Endodermal cell (in vitro differentiated cells): ENCODE measurements at regions not wholly inside any gene's neighbourhood (a gene's known extent, or its start where the extent isn't known, plus 50 kb on each side); places are given as distances from the start of the nearest gene placed in this dataset.

ENCODE experiments used
- DNase-seq: peaks from one replicate; pipeline ENCODE4 v3.0.0-alpha.2; 2017
- H3K27ac ChIP-seq: 2 replicates; pipeline ENCODE4 v1.5.1; 2013; ENCODE audit warnings: mild to moderate bottlenecking, low read depth, low read length, moderate library complexity
- H3K27me3 ChIP-seq: 2 replicates; pipeline ENCODE4 v1.6.1; 2013; ENCODE audit warnings: mild to moderate bottlenecking, low read length, moderate library complexity; ENCODE audit not compliant: insufficient read depth, control insufficient read depth, poor library complexity, severe bottlenecking
- H3K36me3 ChIP-seq: 2 replicates; pipeline ENCODE4 v1.7.0; 2013; ENCODE audit warnings: mild to moderate bottlenecking, low read length, moderate library complexity; ENCODE audit not compliant: control insufficient read depth, insufficient read depth
- H3K4me1 ChIP-seq: one replicate; pipeline ENCODE4 v1.7.0; 2013; ENCODE audit warnings: low read length; ENCODE audit not compliant: control insufficient read depth, insufficient read depth
- H3K4me3 ChIP-seq: 2 replicates; pipeline ENCODE4 v1.5.1; 2013; ENCODE audit warnings: mild to moderate bottlenecking, low read length, moderate library complexity
- H3K9ac ChIP-seq: 2 replicates; pipeline ENCODE4 v1.6.1; 2013; ENCODE audit warnings: mild to moderate bottlenecking, low read length, moderate library complexity; ENCODE audit not compliant: poor library complexity, severe bottlenecking; ENCODE audit errors: extremely low read depth
- H3K9me3 ChIP-seq: 2 replicates; pipeline ENCODE4 v1.6.1; 2013; ENCODE audit warnings: mild to moderate bottlenecking, low read length, moderate library complexity; ENCODE audit not compliant: control insufficient read depth
- H3K27ac Mint-ChIP-seq: 2 replicates; pipeline ENCODE4 v1.8.0; 2020; ENCODE audit warnings: mixed read lengths
- H3K27me3 Mint-ChIP-seq: 2 replicates; pipeline ENCODE4 v1.8.0; 2021; ENCODE audit warnings: mild to moderate bottlenecking, mixed read lengths; ENCODE audit not compliant: insufficient read depth
- H3K36me3 Mint-ChIP-seq: 2 replicates; pipeline ENCODE4 v1.8.0; 2020; ENCODE audit warnings: low read depth, mixed read lengths
- H3K4me1 Mint-ChIP-seq: 2 replicates; pipeline ENCODE4 v1.8.0; 2020; ENCODE audit warnings: mixed read lengths
- H3K4me3 Mint-ChIP-seq: 2 replicates; pipeline ENCODE4 v1.8.0; 2020; ENCODE audit warnings: mild to moderate bottlenecking, moderate library complexity, mixed read lengths
- H3K9me3 Mint-ChIP-seq: 2 replicates; pipeline ENCODE4 v1.8.0; 2020; ENCODE audit warnings: mild to moderate bottlenecking, mixed read lengths
- CTCF ChIP-seq: fragments of 200-600 bp; sonication (generic); conservative IDR thresholded peaks from 2 replicates; pipeline ENCODE4 v1.5.0; 2021; ENCODE audit warnings: antibody characterized with exemption, mild to moderate bottlenecking
- WGBS, 2 experiments: methylation state at CpG; one replicate each; pipeline versions ENCODE4 v1.1.5 to v1.1.7; 2013; ENCODE audit warnings: missing lambda C conversion rate in 2 of 2, mixed read lengths in 1 of 2; ENCODE audit not compliant: insufficient coverage in 1 of 2, insufficient read length in 1 of 2; 5-methylcytosine and 5-hydroxymethylcytosine counted together

DNA sequence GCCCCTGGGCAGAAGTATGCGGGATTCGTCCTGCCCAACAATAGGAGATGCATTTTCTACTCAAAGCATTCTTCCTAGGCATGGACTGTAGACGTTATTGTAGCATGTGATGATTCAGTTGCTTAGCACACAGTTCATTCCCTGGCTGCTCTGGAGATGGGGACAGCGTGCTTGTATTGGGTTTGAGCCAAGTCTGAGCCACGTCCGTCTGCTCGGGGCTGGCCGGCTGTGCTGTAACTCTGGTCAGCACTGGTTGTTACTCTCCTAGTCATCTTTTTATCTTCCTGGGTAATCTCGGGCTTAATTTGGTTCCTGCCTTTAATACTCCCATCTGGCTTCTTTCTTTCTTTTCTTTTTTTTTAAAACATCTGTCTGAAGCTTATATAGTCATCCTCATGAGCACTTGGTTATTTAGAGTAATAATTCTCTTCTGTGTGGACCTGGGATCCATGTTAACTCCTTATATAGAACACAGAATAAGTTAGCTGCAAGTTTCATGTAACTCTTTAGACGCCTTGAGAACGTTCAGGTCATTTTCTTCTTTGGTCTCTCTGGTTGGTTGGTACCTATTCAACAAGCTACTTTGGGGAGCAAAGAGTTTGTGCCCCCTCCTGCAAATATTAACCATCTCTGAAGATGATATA, 118.8 kb upstream of the RPS23 start:
- Histone ChIP-seq H3K27ac (no peak overlapping the region), H3K9ac (no peak overlapping the region), H3K9me3 (no peaks in the 10 kb centered on the region), H3K27me3 (no peaks in the 10 kb centered on the region), H3K4me1 (no peaks in the 10 kb centered on the region), H3K36me3 (no peaks in the 10 kb centered on the region), H3K4me3 (no peak overlapping the region)
- TF ChIP-seq CTCF, result no peak
- Mint-ChIP-seq H3K4me3 (no peak overlapping the region), H3K4me1 (no peaks in the 10 kb centered on the region), H3K27me3 (no peaks in the 10 kb centered on the region), H3K36me3 (no peaks in the 10 kb centered on the region), H3K9me3 (no peaks in the 10 kb centered on the region), H3K27ac (no peak overlapping the region)
- 76 to 80% methylated on average over 10 to 11 of the region's 11 CpGs for WGBS, 2 experiments
- no peak for DNase-seq

DNA sequence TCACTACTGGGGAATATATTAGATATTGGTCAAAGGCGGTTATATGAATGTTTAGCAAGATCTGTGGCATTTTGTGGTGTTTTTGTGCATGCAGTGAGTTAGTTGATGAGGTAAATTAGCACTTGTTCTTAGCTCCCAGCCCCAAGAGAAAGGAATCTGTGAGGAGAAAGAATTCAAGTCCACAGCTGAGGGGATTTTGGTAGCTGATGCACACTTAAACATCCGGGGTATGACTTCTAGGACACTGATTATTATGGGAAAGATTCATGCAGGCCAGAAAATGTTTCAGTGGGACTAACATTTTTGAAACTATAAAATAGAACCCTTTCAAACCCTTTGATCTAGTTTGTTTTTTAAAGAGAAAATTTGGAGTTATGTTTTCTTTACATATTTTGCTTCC, 118.2 kb upstream of the RPS23 start:
- no peak overlapping the region for H3K27ac Mint-ChIP-seq
- Histone ChIP-seq H3K27me3 (no peaks in the 10 kb centered on the region), H3K27ac (no peak overlapping the region), H3K4me1 (no peaks in the 10 kb centered on the region), H3K4me3 (no peak overlapping the region), H3K9ac (no peak overlapping the region), H3K9me3 (no peaks in the 10 kb centered on the region), H3K36me3 (no peaks in the 10 kb centered on the region)
- H3K9me3 Mint-ChIP-seq, result no peaks in the 10 kb centered on the region
- no peak for DNase-seq
- no peak for TF ChIP-seq CTCF
- no peak overlapping the region for H3K4me3 Mint-ChIP-seq
- H3K36me3 Mint-ChIP-seq, result no peaks in the 10 kb centered on the region
- WGBS, 2 experiments, result 91% methylated on average over 2 of the region's 2 CpGs; no CpG with 5 or more reads in 1 of the 2 experiments
- H3K4me1 Mint-ChIP-seq, result no peaks in the 10 kb centered on the region
- H3K27me3 Mint-ChIP-seq, result no peaks in the 10 kb centered on the region

DNA sequence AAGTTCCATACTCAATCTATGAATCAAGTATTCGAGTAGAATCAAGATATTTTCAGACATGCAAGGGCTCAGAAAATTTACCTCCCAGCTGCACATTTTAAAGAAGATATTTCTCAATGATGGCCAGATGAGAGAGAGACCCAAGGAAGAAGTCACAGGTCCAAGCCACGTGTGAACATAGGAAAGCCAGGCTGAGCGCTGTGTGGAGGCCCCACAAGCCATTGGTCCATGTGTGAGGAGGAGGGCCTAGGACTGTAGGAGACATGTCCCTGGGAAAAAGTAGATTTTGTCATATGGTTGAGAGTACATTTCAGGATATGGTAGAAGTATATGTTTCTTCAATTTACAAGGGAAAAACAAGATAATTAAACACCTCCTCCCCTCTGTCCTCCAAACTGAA, 115.8 kb upstream of the RPS23 start:
- Mint-ChIP-seq H3K27ac (no peak overlapping the region), H3K27me3 (peaks cover 2% of the 10 kb centered on the region), H3K36me3 (no peaks in the 10 kb centered on the region), H3K4me1 (peaks cover under 1% of the 10 kb centered on the region), H3K9me3 (no peaks in the 10 kb centered on the region), H3K4me3 (no peak overlapping the region)
- WGBS, 2 experiments, result 88 to 96% methylated on average over 2 to 3 of the region's 3 CpGs
- no peak overlapping the region for H3K4me3 ChIP-seq
- no peak overlapping the region for H3K9ac ChIP-seq
- no peaks in the 10 kb centered on the region for H3K27me3 ChIP-seq
- DNase-seq, result no peak
- H3K27ac ChIP-seq, result no peak overlapping the region
- no peaks in the 10 kb centered on the region for H3K4me1 ChIP-seq
- no peaks in the 10 kb centered on the region for H3K36me3 ChIP-seq
- H3K9me3 ChIP-seq, result no peaks in the 10 kb centered on the region
- no peak for TF ChIP-seq CTCF
